Adrenal gland (tissue), 9 donors: ENCODE measurements at regions not wholly inside any gene's neighbourhood (a gene's known extent, or its start where the extent isn't known, plus 50 kb on each side); places are given as distances from the start of the nearest gene placed in this dataset.
"Not testable (repeated sequence)": the region's sequence is repeated elsewhere in the genome, so short reads cannot be mapped to it uniquely, and the experiment has no call there.

Experiments used
- DNase-seq, 7 donors: peaks; one replicate each; pipeline ENCODE4 v3.0.0-alpha.2; 2019 to 2020
- H3K27ac ChIP-seq, 5 donors: fragments of 200-600 bp; sonication (generic) in 4 of 5; 1 replicate in 3 of 5; 2 replicates in 2 of 5; pipeline versions ENCODE4 v1.5.1 to v1.8.0; 2016 to 2020; ENCODE audit warnings: mild to moderate bottlenecking in 1 of 5
- H3K27me3 ChIP-seq: fragments of 200-600 bp; 2 replicates; pipeline ENCODE4 v1.8.0; 2021
- H3K36me3 ChIP-seq, 2 donors: fragments of 200-600 bp; replicated peaks in 1 of 2; 1 replicate in 1 of 2; 2 replicates in 1 of 2; pipeline versions ENCODE4 v1.5.1 to v1.8.0; 2018 to 2022
- H3K4me1 ChIP-seq, 2 donors: fragments of 200-600 bp; replicated peaks in 1 of 2; 1 replicate in 1 of 2; 2 replicates in 1 of 2; pipeline versions ENCODE4 v1.5.1 to v1.8.0; 2018 to 2021
- H3K4me3 ChIP-seq, 4 donors: fragments of 200-600 bp; sonication (generic) in 3 of 4; one replicate each; pipeline ENCODE4 v1.5.1; 2016 to 2018
- H3K9me3 ChIP-seq, 3 donors: fragments of 200-600 bp; sonication (generic) in 1 of 3; replicated peaks in 1 of 3; 1 replicate in 2 of 3; 2 replicates in 1 of 3; pipeline versions ENCODE4 v1.5.1 to v1.8.0; 2016 to 2021
- CTCF ChIP-seq, 6 experiments: fragments of 450-650 bp in 4 of 6; fragments of 200-600 bp in 2 of 6; sonication (generic) in 1 of 6; IDR thresholded peaks; 1 replicate in 5 of 6; 2 replicates in 1 of 6; pipeline versions ENCODE4 v1.5.1 to v1.8.0; 2016 to 2021; ENCODE audit warnings: antibody characterized with exemption in 6 of 6, mild to moderate bottlenecking in 2 of 6, moderate library complexity in 1 of 6
- POLR2A ChIP-seq, 2 donors: fragments of 450-650 bp; IDR thresholded peaks; one replicate each; pipeline ENCODE4 v1.6.1; 2017; ENCODE audit warnings: antibody characterized with exemption in 2 of 2, mild to moderate bottlenecking in 2 of 2, moderate library complexity in 1 of 2
- WGBS, 4 donors: extraction: QIAGEN DNeasy Blood & Tissue Kit in 2 of 4; methylation state at CpG; one replicate each; pipeline versions ENCODE4 v1.1.5 to v1.1.7; 2013 to 2017; 5-methylcytosine and 5-hydroxymethylcytosine counted together
- intact Hi-C, 2 donors: fragments of 100-400 bp; cut with DNase I; formaldehyde crosslinking; loops; one replicate each; pipeline versions ENCODE4 v1.14.1 to v1.15.0; 2022 to 2023
- donor health status: healthy with polysubstance abuse.
- donor health status: Bipolar disorder and iron deficiency.
- donor health status: DM: yes; HTN: yes; CAD: no.
- donor health status: DM: no; HTN: no; CAD: no.
- donor health status: DM: no; HTN: no; CAD: no.

DNA sequence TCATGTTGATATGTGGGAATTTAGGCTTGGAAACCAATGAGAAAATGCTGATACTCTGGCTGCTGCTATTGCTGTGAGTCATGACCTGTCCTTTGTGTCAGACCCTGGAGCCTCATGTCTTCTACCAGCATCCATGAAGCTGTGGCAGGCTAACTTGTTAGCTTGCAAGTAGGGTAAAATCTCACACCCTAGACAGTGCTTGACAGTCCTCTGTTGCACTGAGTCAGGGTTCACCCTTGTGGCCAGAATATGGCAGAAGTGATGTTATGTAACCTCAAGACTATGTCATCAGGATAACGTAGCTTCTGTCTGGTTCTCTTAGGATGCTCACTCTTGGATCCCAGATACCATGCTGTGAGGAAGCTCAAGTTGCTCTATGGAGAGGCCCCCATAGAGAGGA is 110.8 kb downstream of the LHX2 start:
- Histone ChIP-seq H3K27me3 (no peaks in the 10 kb centered on the region), H3K27ac (no peak overlapping the region), H3K36me3 (no peaks in the 10 kb centered on the region), H3K9me3 (no peaks in the 10 kb centered on the region), H3K4me1 (no peaks in the 10 kb centered on the region), H3K4me3 (no peak overlapping the region)
- WGBS, 4 donors, result 68 to 82% (median 76%) methylated on average over 1 of the region's 1 CpG
- no peak for TF ChIP-seq POLR2A (IDR thresholded peaks at IDR 0.05)
- no peak for TF ChIP-seq CTCF (IDR thresholded peaks at IDR 0.05)
- intact Hi-C loops, result loop anchor here in 1 of 2 donors (10.0 kb wide), 1 partner anchor 412 kb away; no protein-coding TSS in a partner anchor
- DNase-seq, result no peak

GRCh38 chr9:124122813-124123462 is 111.4 kb downstream of the LHX2 start:
- WGBS, 4 donors, result 54 to 86% (median 77%) methylated on average over 3 of the region's 3 CpGs
- H3K9me3 ChIP-seq, result no peaks in the 10 kb centered on the region
- intact Hi-C loops, result loop anchor here in 1 of 2 donors (10.0 kb wide), 1 partner anchor 412 kb away; no protein-coding TSS in a partner anchor

DNA sequence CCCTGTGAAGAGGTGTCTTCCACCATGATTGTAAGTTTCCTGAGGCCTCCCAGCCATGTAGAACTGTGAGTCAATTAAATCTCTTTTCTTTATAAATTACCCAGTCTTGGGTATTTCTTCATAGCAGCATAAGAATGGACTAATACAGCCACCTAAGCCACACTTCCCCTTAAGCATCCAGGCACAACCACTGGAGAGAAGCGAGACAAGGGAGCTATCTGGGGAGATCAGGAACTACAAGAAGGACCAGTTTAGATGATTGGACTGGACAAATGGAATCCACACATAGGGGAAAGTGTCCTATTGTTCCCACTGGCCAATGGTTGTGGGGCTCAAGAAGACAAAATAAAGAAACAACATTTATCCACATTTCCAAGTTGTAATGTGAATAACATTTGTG is 112.1 kb downstream of the LHX2 start:
- H3K36me3 ChIP-seq, H3K27ac ChIP-seq, H3K27me3 ChIP-seq, H3K9me3 ChIP-seq, H3K4me1 ChIP-seq, H3K4me3 ChIP-seq, DNase-seq: not testable (repeated sequence)
- WGBS, 4 donors, result 83 to 92% (median 87%) methylated on average over 1 of the region's 1 CpG
- intact Hi-C loops, result loop anchor here in 1 of 2 donors (10.0 kb wide), 1 partner anchor 411 kb away; no protein-coding TSS in a partner anchor

More at GRCh38 chr9:124122813-124123462, 111.4 kb downstream of the LHX2 start:
- H3K36me3 ChIP-seq, result no peaks in the 10 kb centered on the region
- no peak for DNase-seq
- no peaks in the 10 kb centered on the region for H3K27me3 ChIP-seq
- no peak overlapping the region for H3K4me3 ChIP-seq
- no peaks in the 10 kb centered on the region for H3K4me1 ChIP-seq
- no peak overlapping the region for H3K27ac ChIP-seq
- TF ChIP-seq POLR2A (IDR thresholded peaks at IDR 0.05), result no peak
- TF ChIP-seq CTCF (IDR thresholded peaks at IDR 0.05), result no peak

DNA sequence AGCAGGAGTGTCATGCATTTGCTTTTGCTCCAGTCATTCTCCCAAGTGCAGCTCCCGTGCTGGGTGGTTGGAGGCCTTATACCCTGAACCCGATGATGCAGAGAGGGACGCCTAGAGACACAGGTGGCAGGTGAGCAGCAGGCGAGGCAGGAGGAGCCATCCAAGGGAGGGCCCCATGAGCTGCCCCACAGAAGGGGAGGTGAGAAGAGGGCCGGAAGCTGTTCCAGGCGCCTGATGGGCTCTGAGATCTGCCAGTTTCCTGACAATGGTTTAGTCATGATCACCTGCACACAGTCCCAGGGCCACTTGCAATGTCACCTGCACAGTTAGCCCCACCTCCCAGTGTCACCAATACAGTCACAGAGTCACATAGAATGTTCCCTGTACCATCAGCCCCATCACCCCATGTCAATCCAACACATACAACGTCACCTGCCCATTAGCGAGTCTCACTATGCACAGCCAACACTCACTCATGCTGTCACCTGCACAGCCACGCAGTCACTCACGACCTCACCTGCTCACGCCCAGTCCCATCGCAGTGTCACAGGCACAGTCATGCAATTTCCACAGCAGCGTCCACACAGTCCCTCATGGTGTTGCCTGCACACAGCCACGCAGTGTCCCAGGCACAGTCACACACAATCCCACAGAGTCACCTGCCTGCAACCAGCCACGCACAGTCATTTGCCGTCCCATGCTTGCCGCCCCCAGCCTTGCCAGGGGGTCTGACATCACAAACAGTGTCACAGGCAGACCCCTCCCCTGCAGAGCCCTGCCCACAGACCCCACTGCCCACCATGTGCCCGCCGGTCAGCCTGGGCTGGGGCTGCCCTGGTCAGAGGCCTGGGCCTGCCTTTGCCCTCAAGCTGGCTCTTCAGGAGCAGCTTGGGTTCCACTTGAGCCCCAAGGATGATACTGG is 113.4 kb downstream of the LHX2 start:
- H3K4me3 ChIP-seq, result no peak overlapping the region
- DNase-seq, result no peak
- WGBS, 4 donors, result 72 to 87% (median 84%) methylated on average over 11 to 19 of the region's 19 CpGs
- H3K9me3 ChIP-seq, result no peaks in the 10 kb centered on the region
- TF ChIP-seq CTCF (IDR thresholded peaks at IDR 0.05) (no peak), POLR2A (IDR thresholded peaks at IDR 0.05) (no peak)
- H3K27me3 ChIP-seq, result no peaks in the 10 kb centered on the region
- no peaks in the 10 kb centered on the region for H3K36me3 ChIP-seq
- no peak overlapping the region for H3K27ac ChIP-seq
- intact Hi-C loops, result loop anchor here in 1 of 2 donors (10.0 kb wide), 1 partner anchor 410 kb away; no protein-coding TSS in a partner anchor
- H3K4me1 ChIP-seq, result no peaks in the 10 kb centered on the region
